Neural cell (in vitro differentiated cells): ENCODE measurements at regions not wholly inside any gene's neighbourhood (a gene's known extent, or its start where the extent isn't known, plus 50 kb on each side); places are given as distances from the start of the nearest gene placed in this dataset.

ENCODE experiments used
- H2AFZ ChIP-seq: fragments of 200-600, 300-800 bp; sonication (generic), shearing (Covaris generic); 2 replicates; pipeline ENCODE4 v1.6.0; 2014; ENCODE audit warnings: low read depth, mild to moderate bottlenecking, antibody characterized with exemption, low read length, moderate library complexity
- H3F3A ChIP-seq: fragments of 200-600 bp; shearing (Covaris generic); 2 replicates; pipeline ENCODE4 v1.6.1; 2016; ENCODE audit warnings: mild to moderate bottlenecking, moderate library complexity, mixed read lengths, antibody characterized with exemption, low read length; ENCODE audit not compliant: insufficient read depth, poor library complexity, severe bottlenecking
- H3K27ac ChIP-seq: fragments of 200-600, 300-800 bp; sonication (generic), shearing (Covaris generic); 2 replicates; pipeline ENCODE4 v1.5.1; 2014; ENCODE audit warnings: mild to moderate bottlenecking, low read length, moderate library complexity
- H3K27me3 ChIP-seq: fragments of 300-800, 200-600 bp; sonication (generic), shearing (Covaris generic); 2 replicates; pipeline ENCODE4 v1.6.0; 2014; ENCODE audit warnings: mild to moderate bottlenecking, low read depth, low read length, moderate library complexity; ENCODE audit not compliant: insufficient read depth
- H3K36me3 ChIP-seq: fragments of 300-800, 200-600 bp; sonication (generic), shearing (Covaris generic); 2 replicates; pipeline ENCODE4 v1.5.1; 2014; ENCODE audit warnings: mild to moderate bottlenecking, antibody characterized with exemption, low read length, moderate library complexity; ENCODE audit not compliant: insufficient read depth
- H3K4me2 ChIP-seq: fragments of 300-800, 200-600 bp; sonication (generic), shearing (Covaris generic); 2 replicates; pipeline ENCODE4 v1.6.0; 2014; ENCODE audit warnings: mild to moderate bottlenecking, low read length
- H3K4me3 ChIP-seq: fragments of 300-800, 200-600 bp; sonication (generic), shearing (Covaris generic); 2 replicates; pipeline ENCODE4 v1.5.1; 2014; ENCODE audit warnings: mild to moderate bottlenecking, low read length, moderate library complexity
- H3K79me2 ChIP-seq: fragments of 200-600 bp; shearing (Covaris generic); replicated peaks from 2 replicates; pipeline ENCODE4 v1.6.0; 2014; ENCODE audit warnings: mild to moderate bottlenecking, low read length, moderate library complexity; ENCODE audit not compliant: insufficient read depth
- H3K9ac ChIP-seq: fragments of 300-800, 200-600 bp; sonication (generic), shearing (Covaris generic); 2 replicates; pipeline ENCODE4 v1.6.1; 2016; ENCODE audit warnings: mild to moderate bottlenecking, low read length, mixed read lengths
- H3K9me2 ChIP-seq: fragments of 200-600 bp; shearing (Covaris generic); 2 replicates; pipeline ENCODE4 v1.6.1; 2016; ENCODE audit warnings: mild to moderate bottlenecking, low read length, mixed read lengths; ENCODE audit not compliant: insufficient read depth
- H3K9me3 ChIP-seq: fragments of 200-600, 300-800 bp; sonication (generic), shearing (Covaris generic); 2 replicates; pipeline ENCODE4 v1.6.1; 2016; ENCODE audit warnings: mild to moderate bottlenecking, mixed run types, low read length, moderate library complexity, mixed read lengths
- H4K20me1 ChIP-seq: fragments of 200-600 bp; shearing (Covaris generic); 2 replicates; pipeline ENCODE4 v1.6.1; 2016; ENCODE audit warnings: mild to moderate bottlenecking, mixed run types; ENCODE audit not compliant: insufficient read depth
- EP300 ChIP-seq: fragments of 450-650 bp; conservative IDR thresholded peaks from 2 replicates; pipeline ENCODE4 v1.6.1; 2014; ENCODE audit warnings: antibody characterized with exemption, mild to moderate bottlenecking, moderate library complexity; ENCODE audit not compliant: poor library complexity, severe bottlenecking
- EZH2 ChIP-seq: fragments of 200-600, 300-800 bp; shearing (Covaris generic), sonication (generic); IDR thresholded peaks from 2 replicates; pipeline ENCODE4 v1.6.1; 2014; ENCODE audit warnings: antibody characterized with exemption, low read length, borderline replicate concordance, mild to moderate bottlenecking; ENCODE audit not compliant: insufficient read depth, poor library complexity, severe bottlenecking
- MXI1 ChIP-seq: fragments of 450-650 bp; conservative IDR thresholded peaks from 2 replicates; pipeline ENCODE4 v1.6.1; 2014; ENCODE audit warnings: antibody characterized with exemption, mild to moderate bottlenecking; ENCODE audit not compliant: poor library complexity, severe bottlenecking
- POLR2AphosphoS5 ChIP-seq: IDR thresholded peaks from 2 replicates; pipeline ENCODE4 v1.6.1; 2012
- RAD21 ChIP-seq: fragments of 450-650 bp; conservative IDR thresholded peaks from 2 replicates; pipeline ENCODE4 v1.6.1; 2014; ENCODE audit warnings: antibody characterized with exemption, mild to moderate bottlenecking, moderate library complexity
- SMC3 ChIP-seq: fragments of 450-650 bp; conservative IDR thresholded peaks from 2 replicates; pipeline ENCODE4 v1.6.1; 2014; ENCODE audit warnings: antibody characterized with exemption, mild to moderate bottlenecking, moderate library complexity; ENCODE audit not compliant: poor library complexity
- TAF1 ChIP-seq: IDR thresholded peaks from 2 replicates; pipeline ENCODE4 v1.6.1; 2012; ENCODE audit warnings: low read depth
- TF ChIP-seq, protein P1 (sequence below): fragments of 450-650 bp; IDR thresholded peaks from 2 replicates; pipeline ENCODE4 v1.5.1; 2014; ENCODE audit warnings: antibody characterized with exemption, mild to moderate bottlenecking, moderate library complexity; ENCODE audit not compliant: poor library complexity, severe bottlenecking
- TF ChIP-seq, protein P2 (sequence below): IDR thresholded peaks from 2 replicates; pipeline ENCODE4 v1.6.1; 2012; ENCODE audit warnings: borderline replicate concordance

DNA sequence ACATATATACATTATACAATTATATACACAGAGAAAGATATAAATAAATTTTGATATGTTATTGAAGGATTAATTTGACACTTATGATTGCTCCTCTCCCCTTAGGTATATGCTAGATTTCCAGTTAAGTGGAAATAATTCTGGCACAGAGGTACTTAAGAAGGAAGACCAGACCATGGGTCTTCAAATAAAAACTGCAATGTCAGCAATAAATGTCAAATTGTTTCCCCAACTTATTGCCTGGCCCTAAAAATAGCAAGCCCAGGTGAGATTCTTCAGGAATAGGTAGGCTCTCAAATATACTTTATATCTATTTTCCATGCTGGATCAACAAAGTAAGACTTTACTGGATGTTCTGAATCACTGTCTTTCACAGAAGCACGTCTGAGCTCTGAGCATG, 551.3 kb upstream of the STEAP1 start:
- Histone ChIP-seq H3K27me3 (no peaks in the 10 kb centered on the region), H3F3A (no peaks in the 10 kb centered on the region), H3K27ac (no peak overlapping the region), H3K79me2 (no peaks in the 10 kb centered on the region), H2AFZ (no peak overlapping the region), H3K36me3 (no peaks in the 10 kb centered on the region), H3K4me3 (no peak overlapping the region), H3K9me3 (no peaks in the 10 kb centered on the region), H3K9ac (no peak overlapping the region), H4K20me1 (no peaks in the 10 kb centered on the region), H3K4me2 (no peak overlapping the region), H3K9me2 (no peaks in the 10 kb centered on the region)
- TF ChIP-seq EZH2 (no peak), MXI1 (no peak), RAD21 (no peak), POLR2AphosphoS5 (no peak), SMC3 (no peak), TAF1 (no peak), EP300 (no peak)
- TF ChIP-seq, protein P1, sequence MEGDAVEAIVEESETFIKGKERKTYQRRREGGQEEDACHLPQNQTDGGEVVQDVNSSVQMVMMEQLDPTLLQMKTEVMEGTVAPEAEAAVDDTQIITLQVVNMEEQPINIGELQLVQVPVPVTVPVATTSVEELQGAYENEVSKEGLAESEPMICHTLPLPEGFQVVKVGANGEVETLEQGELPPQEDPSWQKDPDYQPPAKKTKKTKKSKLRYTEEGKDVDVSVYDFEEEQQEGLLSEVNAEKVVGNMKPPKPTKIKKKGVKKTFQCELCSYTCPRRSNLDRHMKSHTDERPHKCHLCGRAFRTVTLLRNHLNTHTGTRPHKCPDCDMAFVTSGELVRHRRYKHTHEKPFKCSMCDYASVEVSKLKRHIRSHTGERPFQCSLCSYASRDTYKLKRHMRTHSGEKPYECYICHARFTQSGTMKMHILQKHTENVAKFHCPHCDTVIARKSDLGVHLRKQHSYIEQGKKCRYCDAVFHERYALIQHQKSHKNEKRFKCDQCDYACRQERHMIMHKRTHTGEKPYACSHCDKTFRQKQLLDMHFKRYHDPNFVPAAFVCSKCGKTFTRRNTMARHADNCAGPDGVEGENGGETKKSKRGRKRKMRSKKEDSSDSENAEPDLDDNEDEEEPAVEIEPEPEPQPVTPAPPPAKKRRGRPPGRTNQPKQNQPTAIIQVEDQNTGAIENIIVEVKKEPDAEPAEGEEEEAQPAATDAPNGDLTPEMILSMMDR, result no peak
- TF ChIP-seq, protein P2, sequence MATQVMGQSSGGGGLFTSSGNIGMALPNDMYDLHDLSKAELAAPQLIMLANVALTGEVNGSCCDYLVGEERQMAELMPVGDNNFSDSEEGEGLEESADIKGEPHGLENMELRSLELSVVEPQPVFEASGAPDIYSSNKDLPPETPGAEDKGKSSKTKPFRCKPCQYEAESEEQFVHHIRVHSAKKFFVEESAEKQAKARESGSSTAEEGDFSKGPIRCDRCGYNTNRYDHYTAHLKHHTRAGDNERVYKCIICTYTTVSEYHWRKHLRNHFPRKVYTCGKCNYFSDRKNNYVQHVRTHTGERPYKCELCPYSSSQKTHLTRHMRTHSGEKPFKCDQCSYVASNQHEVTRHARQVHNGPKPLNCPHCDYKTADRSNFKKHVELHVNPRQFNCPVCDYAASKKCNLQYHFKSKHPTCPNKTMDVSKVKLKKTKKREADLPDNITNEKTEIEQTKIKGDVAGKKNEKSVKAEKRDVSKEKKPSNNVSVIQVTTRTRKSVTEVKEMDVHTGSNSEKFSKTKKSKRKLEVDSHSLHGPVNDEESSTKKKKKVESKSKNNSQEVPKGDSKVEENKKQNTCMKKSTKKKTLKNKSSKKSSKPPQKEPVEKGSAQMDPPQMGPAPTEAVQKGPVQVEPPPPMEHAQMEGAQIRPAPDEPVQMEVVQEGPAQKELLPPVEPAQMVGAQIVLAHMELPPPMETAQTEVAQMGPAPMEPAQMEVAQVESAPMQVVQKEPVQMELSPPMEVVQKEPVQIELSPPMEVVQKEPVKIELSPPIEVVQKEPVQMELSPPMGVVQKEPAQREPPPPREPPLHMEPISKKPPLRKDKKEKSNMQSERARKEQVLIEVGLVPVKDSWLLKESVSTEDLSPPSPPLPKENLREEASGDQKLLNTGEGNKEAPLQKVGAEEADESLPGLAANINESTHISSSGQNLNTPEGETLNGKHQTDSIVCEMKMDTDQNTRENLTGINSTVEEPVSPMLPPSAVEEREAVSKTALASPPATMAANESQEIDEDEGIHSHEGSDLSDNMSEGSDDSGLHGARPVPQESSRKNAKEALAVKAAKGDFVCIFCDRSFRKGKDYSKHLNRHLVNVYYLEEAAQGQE, result no peak

DNA sequence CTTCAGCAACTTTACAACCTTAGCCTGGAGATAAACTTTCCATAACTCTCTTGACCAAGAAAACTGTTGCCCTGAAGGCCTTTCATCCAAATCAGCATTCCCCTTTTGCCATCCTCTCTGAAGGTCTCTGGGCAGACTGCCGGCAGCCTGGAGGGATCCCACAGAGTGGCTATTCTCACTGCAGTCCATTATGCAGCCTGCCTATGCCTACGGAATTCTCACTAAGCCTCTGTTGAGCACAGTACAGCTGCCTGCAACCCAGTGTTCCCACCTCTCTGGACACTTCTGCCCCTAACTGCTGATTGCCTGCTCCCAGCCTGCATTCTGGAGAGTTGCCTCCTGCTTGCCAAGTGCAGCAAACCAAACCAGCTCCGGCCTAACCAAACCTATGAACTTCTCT, 548.9 kb upstream of the STEAP1 start:
- H3F3A ChIP-seq, result no peaks in the 10 kb centered on the region
- no peak overlapping the region for H3K9ac ChIP-seq
- no peak overlapping the region for H2AFZ ChIP-seq
- TF ChIP-seq EP300 (no peak), SMC3 (no peak), MXI1 (no peak), EZH2 (no peak)
- TF ChIP-seq, protein P1, result no peak
- no peaks in the 10 kb centered on the region for H3K9me2 ChIP-seq
- H3K9me3 ChIP-seq, result no peaks in the 10 kb centered on the region
- H3K27ac ChIP-seq, result no peak overlapping the region
- no peaks in the 10 kb centered on the region for H4K20me1 ChIP-seq
- no peaks in the 10 kb centered on the region for H3K27me3 ChIP-seq
- H3K79me2 ChIP-seq, result no peaks in the 10 kb centered on the region
- H3K36me3 ChIP-seq, result no peaks in the 10 kb centered on the region
- no peak overlapping the region for H3K4me2 ChIP-seq
- H3K4me3 ChIP-seq, result no peak overlapping the region
